AG04449 (cell line): ENCODE measurements at regions not wholly inside any gene's neighbourhood (a gene's known extent, or its start where the extent isn't known, plus 50 kb on each side); places are given as distances from the start of the nearest gene placed in this dataset.

Source experiments
- CTCF ChIA-PET: fragments of 350-600 bp; formaldehyde crosslinking; extraction: SDS; loops from one replicate; lab custom pipeline; 2021; ENCODE audit warnings: antibody characterized with exemption; lab: Yijun Ruan, JAX
- POLR2A ChIA-PET: fragments of 400-600, 350-600 bp; formaldehyde crosslinking; extraction: SDS; loops from one replicate; lab custom pipeline; 2020; ENCODE audit warnings: antibody characterized with exemption, inconsistent platforms; lab: Yijun Ruan, JAX
- DNase-seq: peaks from one replicate; pipeline ENCODE4 v3.0.0-alpha.2; 2010; ENCODE audit warnings: low read depth, low spot score
- H3K4me3 ChIP-seq: 2 replicates; pipeline ENCODE4 v1.5.1; 2011; ENCODE audit warnings: low read depth, mild to moderate bottlenecking, control low read depth, low read length
- TF ChIP-seq, protein P1 (sequence below): IDR thresholded peaks from one replicate; pipeline ENCODE4 v1.5.1; 2011; ENCODE audit warnings: mild to moderate bottlenecking, moderate library complexity, low read length, control low read depth, inconsistent platforms; ENCODE audit not compliant: insufficient read depth; ENCODE audit errors: missing control alignments

DNA sequence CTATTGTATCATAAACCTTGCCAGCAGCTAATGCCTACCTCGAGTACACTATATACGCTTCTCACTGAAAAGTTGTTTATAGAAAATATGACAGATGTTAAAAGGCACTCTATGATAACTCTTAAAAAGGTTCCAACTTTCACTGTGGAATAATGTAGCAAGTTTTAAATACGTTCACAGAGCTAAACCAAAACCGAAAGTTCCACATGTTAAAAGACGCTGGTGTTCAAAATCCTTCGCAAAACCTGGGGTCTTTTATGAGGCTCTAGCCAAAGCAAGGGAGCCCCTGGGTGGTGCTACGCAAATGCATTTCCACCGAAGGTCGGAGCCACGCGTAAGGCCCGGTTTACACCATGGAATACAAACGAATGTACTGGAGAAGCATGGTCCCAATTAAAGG, 103.7 kb upstream of the TENM3 start:
- DNase-seq: no peak
- ChIA-PET CTCF (no interaction called here), POLR2A (no interaction called here)
- TF ChIP-seq, protein P1, sequence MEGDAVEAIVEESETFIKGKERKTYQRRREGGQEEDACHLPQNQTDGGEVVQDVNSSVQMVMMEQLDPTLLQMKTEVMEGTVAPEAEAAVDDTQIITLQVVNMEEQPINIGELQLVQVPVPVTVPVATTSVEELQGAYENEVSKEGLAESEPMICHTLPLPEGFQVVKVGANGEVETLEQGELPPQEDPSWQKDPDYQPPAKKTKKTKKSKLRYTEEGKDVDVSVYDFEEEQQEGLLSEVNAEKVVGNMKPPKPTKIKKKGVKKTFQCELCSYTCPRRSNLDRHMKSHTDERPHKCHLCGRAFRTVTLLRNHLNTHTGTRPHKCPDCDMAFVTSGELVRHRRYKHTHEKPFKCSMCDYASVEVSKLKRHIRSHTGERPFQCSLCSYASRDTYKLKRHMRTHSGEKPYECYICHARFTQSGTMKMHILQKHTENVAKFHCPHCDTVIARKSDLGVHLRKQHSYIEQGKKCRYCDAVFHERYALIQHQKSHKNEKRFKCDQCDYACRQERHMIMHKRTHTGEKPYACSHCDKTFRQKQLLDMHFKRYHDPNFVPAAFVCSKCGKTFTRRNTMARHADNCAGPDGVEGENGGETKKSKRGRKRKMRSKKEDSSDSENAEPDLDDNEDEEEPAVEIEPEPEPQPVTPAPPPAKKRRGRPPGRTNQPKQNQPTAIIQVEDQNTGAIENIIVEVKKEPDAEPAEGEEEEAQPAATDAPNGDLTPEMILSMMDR: no peak
- H3K4me3 ChIP-seq: peak overlapping the region; percentile 42

DNA sequence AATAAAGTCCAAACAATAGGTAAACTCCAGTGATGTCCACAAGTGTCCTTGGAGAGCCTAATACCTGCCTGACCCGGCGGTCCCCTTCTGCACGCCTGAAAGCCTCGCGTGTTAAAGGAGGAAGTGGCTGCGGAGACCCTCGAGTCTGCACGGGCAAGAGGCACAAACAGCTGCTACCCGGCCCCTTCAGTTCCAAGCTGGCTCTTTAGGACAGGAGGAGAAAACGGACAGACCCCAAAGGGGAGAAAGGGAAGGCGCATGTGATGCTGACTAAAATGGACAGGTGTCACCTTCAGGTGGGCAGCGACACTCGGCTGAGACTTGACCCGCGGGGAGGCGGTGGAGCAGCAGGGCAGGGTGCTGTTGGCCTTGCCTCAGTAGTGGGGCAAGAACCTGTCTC, 102.7 kb upstream of the TENM3 start:
- ChIA-PET CTCF (no interaction called here), POLR2A (no interaction called here)
- TF ChIP-seq, protein P1: no peak
- DNase-seq: no peak
- H3K4me3 ChIP-seq: no peak overlapping the region

DNA sequence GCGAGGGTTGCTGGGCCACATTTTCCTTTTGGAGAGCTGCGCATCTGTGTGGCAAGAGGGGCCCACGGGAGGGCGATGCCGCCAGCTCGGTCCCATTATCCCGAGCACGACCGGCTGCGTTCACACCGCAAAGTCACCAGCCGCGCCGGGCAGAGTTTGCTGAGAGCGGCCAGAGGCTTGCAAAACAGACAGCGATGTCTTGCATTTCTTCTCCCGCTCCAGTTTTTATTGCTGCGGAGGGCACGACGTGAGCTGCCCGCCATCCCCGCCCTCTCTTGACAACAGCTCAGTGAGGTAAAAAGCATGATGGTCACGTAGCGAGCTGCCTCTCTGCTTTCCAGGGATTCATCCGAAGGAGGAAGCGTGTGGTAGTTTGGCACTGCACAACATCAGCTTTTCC, 102.1 kb upstream of the TENM3 start:
- TF ChIP-seq, protein P1: no peak
- DNase-seq: no peak
- ChIA-PET CTCF (no interaction called here), POLR2A (no interaction called here)
- peak overlapping the region; percentile 1; the same call in 1 of the 2 replicates for H3K4me3 ChIP-seq

DNA sequence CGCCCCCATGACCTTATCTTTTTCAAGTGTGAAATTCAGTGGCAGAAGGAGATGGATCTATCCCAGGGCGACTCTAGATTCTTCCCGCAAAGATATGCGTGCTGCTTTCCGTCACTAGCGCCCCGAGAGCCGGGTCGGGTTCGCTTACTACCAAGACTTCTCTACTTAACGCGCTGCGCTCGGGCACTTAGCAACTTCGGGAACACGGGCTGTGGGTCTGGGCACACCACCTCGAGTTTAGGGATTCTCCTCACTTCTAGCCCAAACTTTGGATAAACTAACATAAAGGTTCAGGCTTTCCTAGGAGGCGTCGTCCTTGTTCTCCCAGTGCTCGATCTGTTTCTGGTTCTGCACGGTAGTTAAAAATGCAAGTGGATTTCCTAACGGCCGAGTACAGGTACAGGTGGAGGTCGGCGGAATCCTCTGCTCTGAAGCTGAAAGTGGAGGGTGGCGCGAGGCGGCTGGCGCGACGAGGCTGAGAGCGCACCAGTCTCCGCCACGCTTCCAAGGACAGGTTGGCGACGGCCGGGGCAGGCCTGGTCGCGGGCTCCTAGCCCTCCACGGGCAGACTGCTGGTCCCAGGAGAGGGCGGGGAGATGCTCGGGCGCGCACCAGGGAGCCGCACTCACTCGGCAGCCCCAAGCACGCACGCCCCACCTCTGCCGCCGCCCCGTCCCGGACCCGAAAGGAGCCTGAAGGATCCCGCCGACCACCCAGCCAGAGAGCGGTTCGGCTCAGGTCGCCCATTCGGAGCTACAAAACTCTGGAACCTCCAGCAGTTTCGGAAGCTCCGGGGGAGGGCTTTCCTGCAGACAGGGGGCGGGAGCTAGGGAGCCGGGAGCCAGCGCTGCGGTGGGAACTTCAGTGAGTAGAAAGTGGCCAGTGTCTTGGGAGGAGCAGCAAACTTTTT, 100.8 kb upstream of the TENM3 start:
- TF ChIP-seq, protein P1: peak; percentile 13
- no peak for DNase-seq
- H3K4me3 ChIP-seq: peak overlapping the region; percentile 78
- ChIA-PET POLR2A (interaction anchor here (0.9 kb wide), 1 partner anchor 183 kb away, joined by 5 read pairs; no protein-coding TSS in a partner anchor), CTCF (interaction anchor here (1.0 to 1.3 kb wide), 3 partner anchors 9 to 30 kb away, joined by 3 to 9 read pairs (median 3); no protein-coding TSS in a partner anchor)

DNA sequence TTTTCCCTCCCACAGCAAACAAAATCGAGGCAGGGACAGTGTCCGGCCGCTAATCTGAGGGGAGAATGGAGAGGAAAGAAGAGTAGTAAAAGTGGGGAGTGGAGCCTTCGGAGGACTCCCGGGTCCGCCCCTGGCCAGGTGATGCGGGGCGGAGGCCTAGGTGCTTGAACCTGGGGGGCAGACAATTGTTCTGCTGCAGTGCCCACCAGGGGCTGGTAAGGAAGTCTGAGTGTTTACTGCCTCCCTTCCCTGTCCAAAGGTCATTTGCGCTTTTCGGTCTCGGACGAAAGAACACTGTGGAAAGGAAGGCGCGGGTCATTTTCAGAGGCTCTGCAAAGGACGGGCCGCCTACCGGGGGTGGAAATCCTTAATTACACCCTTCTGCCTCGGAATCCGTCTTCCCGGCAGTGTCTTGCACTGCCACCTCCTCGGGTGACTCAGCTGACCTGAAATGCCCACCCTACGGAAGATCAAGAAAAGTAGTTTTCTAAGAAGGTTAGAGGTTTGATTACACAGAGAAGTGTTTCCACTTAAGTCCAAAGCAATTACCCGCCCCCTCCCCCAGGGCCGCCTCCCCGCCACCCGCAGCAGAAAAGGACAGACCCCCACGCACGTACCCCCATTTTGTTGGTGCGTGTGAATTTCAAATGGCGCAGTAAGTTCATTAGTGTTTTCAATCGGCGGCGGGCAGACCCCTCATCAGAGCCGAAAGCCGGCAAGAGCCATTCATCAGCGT, 99.9 kb upstream of the TENM3 start:
- CTCF ChIA-PET: interaction anchor here (1.0 to 1.3 kb wide), 3 partner anchors 8 to 31 kb away, joined by 3 to 9 read pairs (median 3); no protein-coding TSS in a partner anchor
- peak overlapping the region; percentile 78 for H3K4me3 ChIP-seq
- DNase-seq: no peak

More for the DNA sequence above, 99.9 kb upstream of the TENM3 start:
- TF ChIP-seq, protein P1: no peak
- POLR2A ChIA-PET: interaction anchor here (0.6 to 0.9 kb wide), 2 partner anchors 46 to 184 kb away, joined by 3 to 5 read pairs; no protein-coding TSS in a partner anchor
